HG02840 (cell line): ENCODE measurements at regions not wholly inside any gene's neighbourhood (a gene's known extent, or its start where the extent isn't known, plus 50 kb on each side); places are given as distances from the start of the nearest gene placed in this dataset.

Experiments
- ATAC-seq: cut with Tn5 transposase; IDR thresholded peaks from one replicate; pipeline ENCODE4 v1.9.1; 2021; ENCODE audit warnings: mild to moderate bottlenecking, moderate library complexity, moderate number of reproducible peaks; ENCODE audit not compliant: unreplicated experiment, low FRiP score

- no peak for ATAC-seq
Observed at GRCh38 chr3:31172336-31172735, 277.9 kb upstream of the GADL1 start.

DNA sequence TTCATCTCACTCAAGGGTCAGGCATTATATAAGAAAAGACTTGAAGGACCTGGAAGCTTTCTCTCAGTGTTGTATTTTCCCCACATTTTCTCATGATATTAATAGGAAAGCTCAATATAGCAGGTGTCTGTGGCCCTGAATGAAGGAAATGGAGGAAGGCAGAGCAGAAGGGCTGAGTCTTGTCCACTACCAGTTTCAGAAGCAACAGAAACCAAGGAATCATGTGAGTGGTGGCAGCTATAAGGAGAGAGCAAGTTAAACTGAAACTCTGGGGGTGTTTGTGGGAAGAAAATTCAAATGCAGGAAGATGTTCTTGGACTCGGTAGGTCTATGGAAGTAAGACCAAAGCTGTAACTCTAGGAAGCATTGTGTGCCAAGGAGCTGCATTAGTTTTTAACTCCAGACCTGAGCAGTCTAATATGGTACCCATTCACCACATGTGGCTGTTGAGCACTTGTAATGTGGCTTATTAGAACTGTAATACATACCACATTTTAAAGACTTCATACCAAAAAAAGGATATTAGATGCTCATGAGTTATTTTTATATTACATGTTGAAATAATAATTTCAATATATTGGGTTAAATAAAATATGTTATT, 278.8 kb upstream of the GADL1 start:
- no peak for ATAC-seq

DNA sequence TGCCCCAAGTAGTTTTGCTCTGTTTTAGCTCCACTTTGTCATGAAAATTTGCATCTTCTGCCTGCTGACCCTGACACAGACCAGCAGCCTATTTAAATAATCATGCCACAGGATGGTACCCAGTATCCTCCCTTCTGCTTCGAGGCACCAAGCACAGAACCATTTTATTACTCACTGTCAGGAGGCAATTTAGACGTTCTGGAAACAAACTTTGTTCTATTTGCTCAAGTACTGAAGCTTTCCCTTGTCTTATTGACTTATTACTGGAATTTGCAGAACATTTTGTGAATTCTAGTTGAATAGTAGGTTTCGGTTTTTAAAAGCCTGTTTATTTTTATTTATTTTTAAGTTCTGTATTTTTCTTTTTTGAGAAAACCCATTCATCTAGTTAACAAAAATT, 279.6 kb upstream of the GADL1 start:
- ATAC-seq, result no peak

GRCh38 chr3:31176045-31176444, 281.6 kb upstream of the GADL1 start:
- ATAC-seq, result no peak

DNA sequence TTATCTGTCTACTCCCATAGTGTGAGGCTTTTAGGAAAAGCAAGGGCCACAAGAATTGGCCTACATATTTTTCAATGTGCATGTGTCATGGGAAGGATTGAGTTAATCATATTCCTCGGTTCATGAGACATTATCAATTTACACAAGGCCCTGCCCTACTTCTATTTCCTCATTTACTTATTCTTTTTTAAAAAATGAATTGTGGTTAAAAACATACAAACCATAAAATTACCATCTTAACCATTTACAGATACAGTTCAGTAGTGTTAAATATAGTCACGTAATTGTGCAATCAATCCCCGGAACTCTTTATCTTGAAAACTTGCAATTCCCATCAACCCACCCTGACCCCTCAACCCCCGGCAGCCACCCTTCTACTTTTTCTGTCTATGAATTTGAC, 284.0 kb upstream of the GADL1 start:
- ATAC-seq, result no peak

GRCh38 chr3:31179768-31180167, 285.3 kb upstream of the GADL1 start:
- no peak for ATAC-seq

- no peak for ATAC-seq
Observed at GRCh38 chr3:31180274-31180673, 285.8 kb upstream of the GADL1 start.

DNA sequence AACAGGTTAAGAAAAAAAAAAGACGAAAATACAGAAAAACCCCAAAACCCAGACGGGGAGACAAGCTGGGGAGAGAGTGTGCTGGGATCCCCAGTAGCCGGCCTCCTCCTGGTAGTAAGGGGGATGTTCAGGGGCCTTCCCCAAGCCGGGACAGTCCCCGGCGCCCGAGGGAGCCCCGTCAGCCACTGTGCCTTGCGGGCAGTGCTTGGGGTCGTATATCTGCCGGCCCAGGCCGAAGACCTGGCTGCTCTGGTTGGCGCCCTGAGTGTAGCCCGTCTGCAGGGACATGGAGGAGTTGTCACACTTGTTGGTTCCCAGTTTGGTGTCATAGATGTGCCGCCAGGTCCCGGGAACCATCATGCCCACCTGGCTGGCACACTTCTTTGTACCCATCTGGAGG, 287.2 kb upstream of the GADL1 start:
- no peak for ATAC-seq

GRCh38 chr3:31182661-31183060, 288.2 kb upstream of the GADL1 start:
- ATAC-seq, result no peak

DNA sequence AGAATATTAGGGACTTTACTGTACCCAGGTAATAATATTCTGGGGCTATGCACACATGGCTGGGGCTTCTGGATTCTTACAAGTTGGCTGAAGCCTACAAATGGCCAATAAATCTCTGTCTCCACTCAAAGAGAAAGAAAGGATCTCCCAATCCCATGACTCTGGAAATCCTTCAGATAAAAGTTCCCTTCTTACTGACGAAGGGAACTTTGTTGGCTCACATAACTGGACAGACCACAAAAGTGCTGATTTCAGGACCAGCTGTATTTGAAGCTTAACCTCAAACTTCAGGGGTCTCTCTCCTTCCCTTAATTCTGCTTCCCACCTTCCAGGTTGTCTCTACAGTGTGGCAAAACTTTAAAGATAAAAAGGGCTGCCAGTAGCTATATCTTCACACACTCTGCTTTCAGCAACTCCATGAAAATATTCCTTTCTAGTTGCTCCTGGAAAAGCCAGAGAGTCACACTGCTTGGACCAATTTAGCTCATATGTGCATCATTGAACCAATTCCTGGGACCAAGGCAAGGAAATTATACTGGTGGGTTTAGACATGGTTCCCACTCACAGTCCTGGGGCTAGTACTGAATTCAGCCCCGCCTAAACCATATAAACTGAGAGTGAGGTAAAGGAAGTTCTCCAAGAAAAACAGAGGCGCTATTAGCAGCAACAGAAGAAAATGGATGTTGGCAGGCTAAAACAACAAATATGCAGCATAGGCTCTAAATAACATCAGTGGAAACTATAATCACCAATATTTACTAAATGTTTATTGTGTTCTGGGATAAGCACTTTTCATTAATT, 290.0 kb upstream of the GADL1 start:
- no peak for ATAC-seq

- no peak for ATAC-seq
Observed at GRCh38 chr3:31185062-31185357, 290.5 kb upstream of the GADL1 start.

DNA sequence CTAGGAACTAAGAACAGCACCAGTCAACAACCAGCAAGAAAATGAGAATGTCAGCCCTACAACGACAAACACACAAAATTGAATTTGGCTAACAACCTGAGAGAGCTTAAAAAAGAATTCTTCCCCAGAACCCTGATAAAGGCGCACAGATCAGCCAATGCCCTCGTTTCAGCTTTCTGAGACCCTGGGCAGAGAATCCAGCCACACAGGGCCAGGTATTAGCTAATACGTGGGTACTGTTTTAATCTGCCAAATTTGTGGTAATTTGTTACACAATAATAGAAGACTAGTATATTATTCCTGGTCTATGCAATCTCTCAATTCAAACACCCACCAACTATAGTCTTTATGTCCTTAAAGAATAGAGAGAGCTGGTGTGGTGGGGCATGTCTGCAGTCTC, 291.6 kb upstream of the GADL1 start:
- no peak for ATAC-seq

DNA sequence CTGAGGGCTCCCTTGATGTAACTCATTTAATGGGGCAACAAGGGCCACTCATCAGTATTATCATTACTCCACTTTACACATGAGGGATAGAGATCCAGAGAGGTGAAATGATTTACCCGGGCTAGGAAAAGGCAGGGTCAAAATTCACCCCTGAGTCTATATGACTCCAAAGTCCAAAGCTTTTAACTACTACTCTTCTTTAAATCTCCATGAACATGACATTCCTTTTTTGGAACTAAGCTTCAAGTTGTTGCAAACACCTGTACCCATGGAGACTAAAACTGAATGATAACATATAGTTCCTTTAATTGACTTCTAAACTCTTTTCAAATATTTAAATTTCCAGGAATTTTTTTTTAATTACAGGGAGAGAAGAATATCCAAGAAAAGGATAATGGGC, 292.9 kb upstream of the GADL1 start:
- ATAC-seq, result no peak

DNA sequence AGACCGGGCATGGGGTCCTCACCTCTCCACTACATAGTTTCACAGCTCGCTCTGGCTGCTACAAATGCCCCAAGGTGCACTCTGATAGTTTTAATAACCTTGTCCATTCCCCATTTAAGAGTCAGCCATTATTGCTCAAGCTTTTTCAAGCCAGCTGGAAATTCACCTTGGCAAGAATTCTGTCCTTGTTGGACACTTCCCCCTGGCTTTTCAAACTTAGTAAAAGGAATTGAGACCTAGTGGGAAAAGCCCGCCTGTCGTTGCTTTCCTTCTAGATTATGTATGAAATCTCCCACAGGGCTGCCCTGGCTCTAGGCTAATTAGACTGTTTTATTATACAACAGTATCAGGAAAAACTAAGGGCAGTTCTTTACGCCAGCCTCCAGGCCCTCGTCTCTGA, 293.7 kb upstream of the GADL1 start:
- ATAC-seq, result no peak

DNA sequence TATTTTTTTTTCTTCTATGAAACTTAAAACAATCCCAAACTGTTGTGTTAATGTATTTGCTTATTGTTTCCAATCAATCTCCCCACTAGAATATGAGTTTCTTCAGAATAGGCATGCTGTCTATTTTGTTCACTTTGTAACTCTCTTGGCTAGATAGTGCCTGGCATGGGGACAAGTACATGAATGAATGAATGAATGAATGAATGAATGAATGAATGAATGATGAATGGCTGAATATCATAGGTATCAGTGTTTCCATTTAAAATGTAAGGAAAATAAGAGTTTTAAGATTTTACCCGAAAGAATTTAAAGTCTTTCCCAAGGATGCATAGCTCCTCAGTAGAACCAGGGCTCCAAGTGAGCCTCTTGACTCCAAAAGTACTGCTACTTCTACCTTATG, 294.9 kb upstream of the GADL1 start:
- no peak for ATAC-seq

DNA sequence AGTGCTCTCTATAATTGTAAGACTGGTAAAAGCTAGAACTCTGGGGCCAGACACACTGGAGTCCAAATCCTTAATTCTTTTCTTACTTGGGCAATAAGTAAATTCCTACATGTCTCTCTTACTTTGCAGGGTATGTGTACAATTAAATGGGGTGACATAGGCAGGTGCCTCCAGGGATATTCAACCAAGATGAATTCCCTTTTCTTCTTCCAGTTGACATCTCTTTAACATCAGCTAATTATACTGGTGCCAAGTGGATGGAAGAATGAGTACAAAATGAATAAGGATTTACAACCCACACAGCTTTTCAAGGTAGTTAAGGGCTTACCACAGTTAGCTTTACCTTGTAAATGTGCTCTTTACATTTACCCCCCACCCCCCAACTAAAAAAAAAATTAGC, 295.5 kb upstream of the GADL1 start:
- ATAC-seq, result no peak

DNA sequence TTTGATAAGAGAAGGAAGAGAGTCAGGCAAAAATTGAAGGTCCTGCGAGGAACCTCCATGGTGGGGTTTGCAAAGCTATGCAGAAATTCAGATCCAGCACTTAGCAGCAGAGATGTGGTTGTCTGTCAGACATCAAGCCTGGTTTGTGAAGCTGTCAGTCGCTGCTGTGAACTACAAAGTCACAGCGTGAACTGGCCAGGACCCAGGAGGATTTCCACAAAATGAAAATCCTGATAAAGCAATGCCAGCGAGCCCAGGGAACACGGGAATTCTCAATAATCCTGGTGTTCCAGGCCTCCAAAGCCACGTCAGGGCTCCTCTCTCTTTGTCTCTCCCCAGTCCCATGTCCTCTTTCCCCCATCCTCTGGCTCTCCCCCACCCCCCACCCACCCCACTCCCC, 296.9 kb upstream of the GADL1 start:
- no peak for ATAC-seq

DNA sequence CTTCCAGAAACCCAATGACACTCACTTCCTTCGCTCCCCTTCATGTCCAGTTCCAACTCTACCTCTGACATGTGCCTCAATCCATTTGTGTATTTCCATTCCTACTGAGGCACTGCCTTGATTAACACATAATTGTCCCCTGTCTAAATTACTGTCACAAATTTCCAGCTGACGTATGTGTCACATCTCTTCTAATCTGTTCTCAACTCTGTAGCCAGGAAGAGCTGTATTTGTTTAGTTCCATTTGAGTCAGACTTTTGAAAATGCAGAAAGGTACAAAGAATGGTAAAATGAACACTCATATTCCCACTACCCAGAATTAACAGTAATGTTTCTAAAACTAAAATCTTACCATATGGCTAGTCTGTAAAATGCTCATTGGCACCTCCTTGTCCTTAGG, 299.0 kb upstream of the GADL1 start:
- ATAC-seq, result no peak

DNA sequence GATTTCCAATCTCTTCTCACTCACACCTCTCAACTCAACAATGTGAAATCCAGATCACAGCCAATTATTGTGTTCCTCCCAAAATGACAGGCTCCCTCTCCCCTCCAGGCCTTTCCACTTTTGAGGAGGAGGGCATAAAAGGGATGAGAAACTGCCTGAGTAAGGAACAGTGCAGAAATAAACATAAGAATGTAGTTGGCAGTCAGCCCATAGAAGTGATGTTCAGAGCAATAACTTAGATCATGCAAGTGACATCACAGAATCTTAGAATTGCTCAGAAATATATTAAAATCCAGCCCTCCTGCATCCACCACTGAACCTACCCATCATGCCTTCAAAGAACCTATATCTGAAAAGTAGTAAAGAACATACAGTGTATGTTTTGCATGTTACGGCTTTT, 299.4 kb upstream of the GADL1 start:
- ATAC-seq, result no peak

GRCh38 chr3:31196261-31196660, 301.8 kb upstream of the GADL1 start:
- ATAC-seq, result no peak

- no peak for ATAC-seq
Observed at GRCh38 chr3:31196881-31197364, 302.5 kb upstream of the GADL1 start.

DNA sequence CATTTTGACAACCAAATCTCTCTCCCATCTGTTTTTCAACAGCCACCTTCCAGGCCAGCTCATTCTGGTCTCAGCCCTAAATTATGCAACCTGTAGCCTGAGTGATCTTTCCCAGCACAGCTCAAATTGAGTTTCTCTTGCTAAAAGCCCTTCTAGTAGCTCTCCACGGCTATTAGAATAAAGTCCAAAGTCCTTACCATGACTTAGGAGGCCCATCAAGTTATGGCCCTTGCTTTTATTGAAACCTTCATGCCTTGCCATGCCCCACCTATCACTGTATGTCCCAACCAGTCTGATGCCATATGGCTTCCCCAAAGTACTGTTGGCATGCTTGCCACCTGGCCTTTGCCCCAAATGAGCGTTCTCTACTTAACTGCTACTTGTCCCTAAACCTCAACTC, 303.5 kb upstream of the GADL1 start:
- ATAC-seq, result no peak
